GM23248 (cell line): ENCODE measurements at regions not wholly inside any gene's neighbourhood (a gene's known extent, or its start where the extent isn't known, plus 50 kb on each side); places are given as distances from the start of the nearest gene placed in this dataset.

Experiments used
- EZH2 ChIP-seq: fragments of 200-600 bp; sonication (generic); IDR thresholded peaks from 2 replicates; pipeline ENCODE4 v1.6.1; 2018; ENCODE audit warnings: antibody characterized with exemption, mild to moderate bottlenecking; ENCODE audit not compliant: insufficient read depth, poor library complexity, severe bottlenecking
- EZH2phosphoT487 ChIP-seq: fragments of 200-600 bp; sonication (generic); IDR thresholded peaks from 2 replicates; pipeline ENCODE4 v1.6.1; 2018; ENCODE audit warnings: antibody characterized with exemption, moderate library complexity, mild to moderate bottlenecking, low read depth; ENCODE audit not compliant: insufficient read depth

DNA sequence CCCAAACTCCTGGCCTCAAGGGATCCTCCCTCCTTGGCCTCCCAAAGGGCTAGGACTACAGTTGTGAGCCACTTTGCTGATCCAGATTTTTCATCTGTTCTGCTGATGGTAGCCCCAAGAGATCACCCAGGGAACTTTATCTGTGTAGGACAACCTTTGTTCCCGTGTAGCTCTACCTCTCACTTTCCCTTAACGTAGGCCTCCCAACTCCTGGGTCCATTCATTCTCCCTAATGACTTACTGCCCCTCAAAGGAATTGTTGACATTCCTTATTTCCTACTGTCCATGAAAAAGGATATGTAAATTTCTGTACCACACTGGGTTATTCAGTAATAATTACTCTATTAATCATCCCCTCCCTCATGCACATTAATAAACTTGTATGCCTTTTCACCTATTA is 51.0 kb upstream of the PHF24 start:
- TF ChIP-seq EZH2phosphoT487 (no peak), EZH2 (no peak)
